GM12891 (cell line): ENCODE measurements at regions not wholly inside any gene's neighbourhood (a gene's known extent, or its start where the extent isn't known, plus 50 kb on each side); places are given as distances from the start of the nearest gene placed in this dataset.

Experiments
- POLR2A ChIP-seq: IDR thresholded peaks from 2 replicates; pipeline ENCODE4 v1.6.1; 2011; ENCODE audit warnings: low read depth, low read length, control low read depth
- POLR2AphosphoS5 ChIP-seq: IDR thresholded peaks from 2 replicates; pipeline ENCODE4 v1.6.1; 2011; ENCODE audit warnings: low read depth, low read length, control low read depth
- POU2F2 ChIP-seq: IDR thresholded peaks from 2 replicates; pipeline ENCODE4 v1.6.1; 2011; ENCODE audit warnings: low read depth, mild to moderate bottlenecking, control low read depth, low read length, moderate library complexity
- SPI1 ChIP-seq: IDR thresholded peaks from 2 replicates; pipeline ENCODE4 v1.6.1; 2011; ENCODE audit warnings: low read depth, low read length, control low read depth
- TAF1 ChIP-seq: IDR thresholded peaks from 2 replicates; pipeline ENCODE4 v1.6.1; 2011; ENCODE audit warnings: low read depth, low read length, control low read depth

GRCh38 chr12:123089631-123090353 lies 61.1 kb downstream of the PITPNM2 start:
- TF ChIP-seq TAF1 = no peak
- TF ChIP-seq POLR2A = no peak
- no peak for TF ChIP-seq POLR2AphosphoS5
- TF ChIP-seq SPI1 = peak; percentile 66
- no peak for TF ChIP-seq POU2F2
